HCT116 (cell line): ENCODE measurements at regions not wholly inside any gene's neighbourhood (a gene's known extent, or its start where the extent isn't known, plus 50 kb on each side); places are given as distances from the start of the nearest gene placed in this dataset.
"Not testable (repeated sequence)": the region's sequence is repeated elsewhere in the genome, so short reads cannot be mapped to it uniquely, and the experiment has no call there.

Experiments
- ATAC-seq: fragments of 200-7000 bp; cut with Tn5 transposase; 2 replicates; pipeline ENCODE4 v1.9.1; 2020; ENCODE audit warnings: mild to moderate bottlenecking, moderate library complexity
- BruUV-seq: library from RNA; stranded (reverse); fragments of 400-500 nt; replicated peaks from 2 replicates; lab custom pipeline; 2021; lab: Mats Ljungman, UMichigan
- CTCF ChIA-PET: fragments of 300-600 bp; sonication (Branson Sonifier 250); formaldehyde crosslinking; loops from one replicate; lab custom pipeline; 2021; ENCODE audit warnings: antibody characterized with exemption; lab: Charles Lee
- POLR2A ChIA-PET: fragments of 300-600, 350-600 bp; sonication (Branson Sonifier 250); formaldehyde crosslinking; loops from one replicate; lab custom pipeline; 2021; ENCODE audit warnings: antibody characterized with exemption; lab: Charles Lee
- RAD21 ChIA-PET, 2 experiments: fragments of 300-600 bp; sonication (Branson Sonifier 250); formaldehyde crosslinking; loops; one replicate each; lab custom pipeline; 2023; ENCODE audit warnings: low total read pairs in 2 of 2; ENCODE audit not compliant: uncharacterized antibody in 2 of 2, unreplicated experiment in 2 of 2, low non-redundant PET in 1 of 2; lab: Charles Lee
- DNase-seq: peaks from one replicate; pipeline ENCODE4 v3.0.0-alpha.2; 2010; ENCODE audit warnings: low read depth, low spot score
- H2AFZ ChIP-seq: fragments of 200-600 bp; shearing (Covaris generic), sonication (generic); 2 replicates; pipeline ENCODE4 v1.6.1; 2017; ENCODE audit warnings: low read depth, mixed run types, mixed read lengths, antibody characterized with exemption, low read length; ENCODE audit not compliant: poor library complexity, severe bottlenecking
- H3K27ac ChIP-seq: 2 replicates; pipeline ENCODE4 v1.5.1; 2012; ENCODE audit warnings: low read depth, low read length
- H3K27me3 ChIP-seq: fragments of 200-600 bp; sonication (generic); 2 replicates; pipeline ENCODE4 v1.6.1; 2016; ENCODE audit warnings: mixed run types, low read length, mixed read lengths; ENCODE audit not compliant: insufficient read depth
- H3K36me3 ChIP-seq, 2 experiments: fragments of 200-500 bp in 1 of 2; fragments of 200-600 bp in 1 of 2; sonication (Bioruptor generic) in 1 of 2; sonication (generic) in 1 of 2; 2 replicates each; pipeline versions ENCODE4 v1.5.1 to v1.6.1; 2014 to 2016; ENCODE audit warnings: low read length in 2 of 2, inconsistent platforms in 1 of 2, mixed read lengths in 1 of 2, mixed run types in 1 of 2; ENCODE audit not compliant: insufficient read depth in 2 of 2, control insufficient read depth in 1 of 2
- H3K4me1 ChIP-seq, 2 experiments: fragments of 200-600 bp in 1 of 2; sonication (generic) in 1 of 2; 2 replicates each; pipeline versions ENCODE4 v1.5.1 to v1.6.1; 2012 to 2017; ENCODE audit warnings: low read length in 2 of 2, inconsistent platforms in 1 of 2, mild to moderate bottlenecking in 1 of 2, mixed read lengths in 1 of 2, mixed run types in 1 of 2, moderate library complexity in 1 of 2; ENCODE audit not compliant: insufficient read depth in 2 of 2, control insufficient read depth in 1 of 2
- H3K4me2 ChIP-seq: fragments of 200-600 bp; sonication (generic); 2 replicates; pipeline ENCODE4 v1.6.1; 2017; ENCODE audit warnings: mixed run types, low read length, mixed read lengths
- H3K4me3 ChIP-seq, 2 experiments: fragments of 200-600 bp in 1 of 2; sonication (generic) in 1 of 2; replicated peaks in 1 of 2; 2 replicates each; pipeline ENCODE4 v1.5.1; 2011 to 2016; ENCODE audit warnings: low read length in 2 of 2, control low read depth in 1 of 2, low read depth in 1 of 2, mild to moderate bottlenecking in 1 of 2, mixed read lengths in 1 of 2, mixed run types in 1 of 2
- H3K79me2 ChIP-seq: fragments of 200-600 bp; sonication (generic); 2 replicates; pipeline ENCODE4 v1.6.1; 2017; ENCODE audit warnings: mild to moderate bottlenecking, mixed run types, low read length, moderate library complexity, mixed read lengths; ENCODE audit not compliant: insufficient read depth
- H3K9ac ChIP-seq: fragments of 200-600 bp; sonication (generic); 2 replicates; pipeline ENCODE4 v1.6.1; 2016; ENCODE audit warnings: low read length, mixed read lengths
- H3K9me2 ChIP-seq: fragments of 200-600 bp; sonication (generic), shearing (Covaris generic); 2 replicates; pipeline ENCODE4 v1.6.1; 2017; ENCODE audit warnings: mixed run types, mild to moderate bottlenecking, moderate library complexity; ENCODE audit not compliant: insufficient read depth
- H3K9me3 ChIP-seq, 2 experiments: fragments of 200-500 bp in 1 of 2; fragments of 200-600 bp in 1 of 2; sonication (Bioruptor generic) in 1 of 2; sonication (generic) in 1 of 2; 2 replicates each; pipeline ENCODE4 v1.6.1; 2014 to 2017; ENCODE audit warnings: low read length in 2 of 2, mixed read lengths in 2 of 2, inconsistent platforms in 1 of 2, low read depth in 1 of 2, mild to moderate bottlenecking in 1 of 2, mixed run types in 1 of 2, moderate library complexity in 1 of 2; ENCODE audit not compliant: control insufficient read depth in 1 of 2, insufficient read depth in 1 of 2
- H4K20me1 ChIP-seq: fragments of 200-600 bp; sonication (generic), shearing (Covaris generic); 2 replicates; pipeline ENCODE4 v1.6.1; 2017; ENCODE audit warnings: mixed run types, mild to moderate bottlenecking, moderate library complexity; ENCODE audit not compliant: insufficient read depth
- ATF3 ChIP-seq: IDR thresholded peaks from 2 replicates; pipeline ENCODE4 v1.6.1; 2012
- CBX3 ChIP-seq: IDR thresholded peaks from 2 replicates; pipeline ENCODE4 v1.6.1; 2012; ENCODE audit warnings: low read depth
- EZH2phosphoT487 ChIP-seq: fragments of 200-600 bp; IDR thresholded peaks from 2 replicates; pipeline ENCODE4 v1.6.1; 2018; ENCODE audit warnings: antibody characterized with exemption, borderline replicate concordance
- FOSL1 ChIP-seq: IDR thresholded peaks from 2 replicates; pipeline ENCODE4 v1.6.1; 2012; ENCODE audit warnings: low read depth
- JUND ChIP-seq: IDR thresholded peaks from 2 replicates; pipeline ENCODE4 v1.6.1; 2012
- POLR2A ChIP-seq: IDR thresholded peaks from 2 replicates; pipeline ENCODE4 v1.7.0; 2011; ENCODE audit warnings: borderline replicate concordance; ENCODE audit not compliant: insufficient read depth, insufficient read length; ENCODE audit errors: extremely low read depth
- POLR2AphosphoS5 ChIP-seq: IDR thresholded peaks from 2 replicates; pipeline ENCODE4 v1.6.1; 2011; ENCODE audit warnings: mild to moderate bottlenecking, low read depth, low read length, moderate library complexity
- RAD21 ChIP-seq: IDR thresholded peaks from 2 replicates; pipeline ENCODE4 v1.6.1; 2012; ENCODE audit warnings: low read depth, mild to moderate bottlenecking
- REST ChIP-seq: IDR thresholded peaks from 2 replicates; pipeline ENCODE4 v1.6.1; 2012; ENCODE audit warnings: low read depth
- SRF ChIP-seq: IDR thresholded peaks from 2 replicates; pipeline ENCODE4 v1.6.1; 2012; ENCODE audit warnings: low read depth
- ZFX ChIP-seq: fragments of 450-650 bp; IDR thresholded peaks from 2 replicates; pipeline ENCODE4 v1.6.1; 2017
- intact Hi-C: fragments of 100-400 bp; cut with micrococcal nuclease; formaldehyde crosslinking; loops from 2 replicates; pipeline ENCODE4 v1.10.0; 2022

- no peak overlapping the region for H3K4me2 ChIP-seq
- TF ChIP-seq ATF3 (no peak), FOSL1 (no peak), RAD21 (no peak), EZH2phosphoT487 (no peak), POLR2A (no peak), JUND (no peak), SRF (no peak), POLR2AphosphoS5 (no peak), ZFX (no peak), CBX3 (no peak)
- TF ChIP-seq, all 23 proteins: peak for 0
- Histone ChIP-seq H3K36me3 (no peaks in the 10 kb centered on the region), H3K4me3 (no peak overlapping the region), H3K27ac (no peak overlapping the region), H3K79me2 (no peaks in the 10 kb centered on the region), H3K9me3 (no peaks in the 10 kb centered on the region), H2AFZ (no peak overlapping the region), H3K27me3 (peaks cover 5% of the 10 kb centered on the region; the same call in 1 of the 2 replicates), H3K9me2 (no peaks in the 10 kb centered on the region), H3K4me1 (no peaks in the 10 kb centered on the region), H3K9ac (no peak overlapping the region), H4K20me1 (no peaks in the 10 kb centered on the region)
- CTCF ChIA-PET: no interaction called here
- intact Hi-C loops: no loop called here
- POLR2A ChIA-PET: no interaction called here
- ATAC-seq: no peak
- no TSS peak for BruUV-seq
- no peak for DNase-seq
- RAD21 ChIA-PET: no interaction called here
Measured at GRCh38 chr2:209277444-209277843, 146.4 kb upstream of the MAP2 start.

- TF ChIP-seq CBX3 (no peak), REST (no peak), EZH2phosphoT487 (no peak), ZFX (no peak), JUND (no peak)
- ATAC-seq (no peak), DNase-seq (no peak)
- no peaks in the 10 kb centered on the region for H3K79me2 ChIP-seq
- no peaks in the 10 kb centered on the region for H3K4me1 ChIP-seq
- ChIA-PET POLR2A (no interaction called here), RAD21 (no interaction called here), CTCF (no interaction called here)
- intact Hi-C loops: no loop called here
- no peaks in the 10 kb centered on the region for H3K9me3 ChIP-seq
- H3K4me2 ChIP-seq: no peak overlapping the region
- H3K27ac ChIP-seq: no peak overlapping the region
- no peak overlapping the region for H3K9ac ChIP-seq
- no peaks in the 10 kb centered on the region for H4K20me1 ChIP-seq
- no TSS peak for BruUV-seq
- H3K27me3 ChIP-seq: no peaks in the 10 kb centered on the region
- no peak overlapping the region for H3K4me3 ChIP-seq
- no peaks in the 10 kb centered on the region for H3K9me2 ChIP-seq
- H3K36me3 ChIP-seq: no peaks in the 10 kb centered on the region
- H2AFZ ChIP-seq: no peak overlapping the region
Measured at GRCh38 chr2:209298601-209299000, 125.2 kb upstream of the MAP2 start.

- H3K9ac ChIP-seq, CTCF ChIA-PET, H3K27me3 ChIP-seq, H3K4me3 ChIP-seq, H3K27ac ChIP-seq, H3K79me2 ChIP-seq, BruUV-seq, H3K4me1 ChIP-seq, intact Hi-C loops, RAD21 ChIA-PET, H4K20me1 ChIP-seq, DNase-seq, H2AFZ ChIP-seq, ATAC-seq, H3K4me2 ChIP-seq, H3K9me2 ChIP-seq, H3K9me3 ChIP-seq, POLR2A ChIA-PET, H3K36me3 ChIP-seq: not testable (repeated sequence)
Measured at GRCh38 chr2:209299478-209299877, 124.4 kb upstream of the MAP2 start.
